H1 (cell line): ENCODE measurements at regions not wholly inside any gene's neighbourhood (a gene's known extent, or its start where the extent isn't known, plus 50 kb on each side); places are given as distances from the start of the nearest gene placed in this dataset.

ENCODE experiments used
- CHD2 ChIP-seq: IDR thresholded peaks from 2 replicates; pipeline ENCODE4 v1.6.1; 2012; ENCODE audit warnings: low read length, improper control_type of control experiment
- KDM1A ChIP-seq: fragments of 200-600, 300-600 bp; sonication (generic); IDR thresholded peaks from 2 replicates; pipeline ENCODE4 v1.7.1; 2016; ENCODE audit warnings: mild to moderate bottlenecking, low read length, borderline replicate concordance
- SIX5 ChIP-seq: IDR thresholded peaks from 2 replicates; pipeline ENCODE4 v1.6.1; 2011; ENCODE audit warnings: mild to moderate bottlenecking, low read depth, low read length

DNA sequence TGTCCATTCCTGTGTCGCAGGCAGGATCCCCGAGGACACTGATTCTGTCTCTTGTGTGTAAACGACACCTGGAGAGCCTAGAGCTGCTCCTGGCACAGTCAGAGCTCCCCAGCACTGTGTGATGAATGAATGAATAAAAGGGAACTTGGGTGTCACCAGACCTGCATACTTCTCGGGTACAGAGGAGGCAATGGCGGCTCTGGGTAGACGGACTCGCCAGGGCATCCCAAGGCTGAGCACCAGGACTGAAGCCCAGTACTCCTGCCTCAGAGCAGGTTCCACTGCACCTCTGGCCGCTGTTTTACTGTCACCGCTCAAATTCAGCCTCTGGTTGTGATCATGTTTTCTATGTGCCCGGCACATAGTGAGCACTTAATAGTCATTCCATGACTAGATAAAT, 255.8 kb downstream of the GLRX3 start (continued):
- TF ChIP-seq KDM1A (no peak), SIX5 (no peak), CHD2 (no peak)
